H1 (cell line): ENCODE measurements at regions not wholly inside any gene's neighbourhood (a gene's known extent, or its start where the extent isn't known, plus 50 kb on each side); places are given as distances from the start of the nearest gene placed in this dataset.

Experiments used
- CTCF ChIA-PET: fragments of 300-600 bp; sonication (Branson Sonifier 250); formaldehyde crosslinking; loops from one replicate; lab custom pipeline; 2021; ENCODE audit not compliant: partially characterized antibody; lab: Charles Lee
- POLR2A ChIA-PET: fragments of 300-600 bp; sonication (Branson Sonifier 250); formaldehyde crosslinking; loops from one replicate; lab custom pipeline; 2021; ENCODE audit warnings: inconsistent platforms; ENCODE audit not compliant: partially characterized antibody; lab: Charles Lee
- DNase-seq, 2 experiments: peaks; one replicate each; pipeline versions ENCODE4 v3.0.0 to v3.0.0-alpha.2; 2010 to 2022; ENCODE audit warnings: low spot score in 2 of 2, low read depth in 1 of 2, mixed read lengths in 1 of 2
- FAIRE-seq: peaks from 2 replicates; lab custom pipeline; 2011; peaks lifted over from hg19 to GRCh38; lab: Jason Lieb, UNC
- H2AFZ ChIP-seq: 2 replicates; pipeline ENCODE4 v1.8.1; 2012; ENCODE audit warnings: low read length, inconsistent platforms
- H2AK5ac ChIP-seq: 2 replicates; pipeline ENCODE4 v1.6.1; 2013; ENCODE audit warnings: low read depth, low read length
- H2BK120ac ChIP-seq: replicated peaks from 2 replicates; pipeline ENCODE3; 2013; ENCODE audit warnings: low read depth, low read length, inconsistent platforms
- H2BK12ac ChIP-seq: 2 replicates; pipeline ENCODE4 v1.6.1; 2013; ENCODE audit warnings: low read depth, low read length
- H2BK15ac ChIP-seq: 2 replicates; pipeline ENCODE4 v1.6.1; 2013; ENCODE audit warnings: low read length
- H2BK20ac ChIP-seq: 2 replicates; pipeline ENCODE4 v1.6.1; 2013; ENCODE audit warnings: low read length
- H2BK5ac ChIP-seq: 2 replicates; pipeline ENCODE4 v1.6.1; 2013; ENCODE audit warnings: low read depth, low read length
- H3K14ac ChIP-seq: 2 replicates; pipeline ENCODE4 v1.6.1; 2013; ENCODE audit warnings: inconsistent platforms; ENCODE audit not compliant: insufficient read length
- H3K18ac ChIP-seq: 2 replicates; pipeline ENCODE4 v1.6.1; 2013; ENCODE audit warnings: low read length; ENCODE audit errors: extremely low read depth
- H3K23ac ChIP-seq: 2 replicates; pipeline ENCODE4 v1.6.1; 2013; ENCODE audit warnings: inconsistent platforms; ENCODE audit not compliant: insufficient read length
- H3K23me2 ChIP-seq: 2 replicates; pipeline ENCODE4 v1.6.1; 2013; ENCODE audit warnings: low read depth, low read length
- H3K27ac ChIP-seq: 2 replicates; pipeline ENCODE4 v1.6.1; 2011; ENCODE audit warnings: low read depth, low read length, inconsistent platforms
- H3K27me3 ChIP-seq, 4 experiments: replicated peaks in 1 of 4; 1 replicate in 1 of 4; 2 replicates in 3 of 4; pipeline versions ENCODE4 v1.6.1 to v1.8.1; 2011 to 2013; ENCODE audit warnings: low read length in 3 of 4, mild to moderate bottlenecking in 3 of 4, inconsistent platforms in 2 of 4, mixed read lengths in 2 of 4, moderate library complexity in 1 of 4; ENCODE audit not compliant: control insufficient read depth in 3 of 4, insufficient read depth in 3 of 4; ENCODE audit errors: extremely low read depth in 1 of 4
- H3K36me3 ChIP-seq, 4 experiments: 2 replicates each; pipeline versions ENCODE4 v1.6.1 to v1.8.1; 2011 to 2013; ENCODE audit warnings: mild to moderate bottlenecking in 4 of 4, low read length in 3 of 4, moderate library complexity in 2 of 4, control low read depth in 1 of 4, inconsistent platforms in 1 of 4; ENCODE audit not compliant: insufficient read depth in 4 of 4, control insufficient read depth in 2 of 4
- H3K4ac ChIP-seq: replicated peaks from 2 replicates; pipeline ENCODE3; 2013; ENCODE audit warnings: low read length, low read depth, mixed read lengths, inconsistent platforms; ENCODE audit not compliant: insufficient read length
- H3K4me1 ChIP-seq, 4 experiments: replicated peaks in 1 of 4; 1 replicate in 1 of 4; 2 replicates in 3 of 4; pipeline versions ENCODE4 v1.6.1 to v1.8.1; 2011 to 2013; ENCODE audit warnings: low read length in 3 of 4, inconsistent platforms in 2 of 4, mixed read lengths in 1 of 4; ENCODE audit not compliant: insufficient read depth in 4 of 4, control insufficient read depth in 3 of 4
- H3K4me2 ChIP-seq, 2 experiments: 2 replicates each; pipeline versions ENCODE4 v1.6.1 to v1.8.1; 2011 to 2013; ENCODE audit warnings: low read depth in 2 of 2, low read length in 2 of 2, control low read depth in 1 of 2, inconsistent platforms in 1 of 2, mild to moderate bottlenecking in 1 of 2; ENCODE audit not compliant: insufficient read depth in 1 of 2
- H3K4me3 ChIP-seq, 4 experiments: fragments of 200-600, 300-600 bp in 1 of 4; sonication (generic), shearing (Covaris generic), sonication (Bioruptor Twin) in 1 of 4; 2 replicates each; pipeline versions ENCODE4 v1.5.1 to v1.8.1; 2011 to 2016; ENCODE audit warnings: low read length in 4 of 4, low read depth in 3 of 4, control low read depth in 2 of 4, inconsistent platforms in 2 of 4, mild to moderate bottlenecking in 2 of 4, mixed read lengths in 1 of 4, moderate library complexity in 1 of 4; ENCODE audit not compliant: insufficient read depth in 2 of 4; ENCODE audit errors: extremely low read depth in 1 of 4
- H3K56ac ChIP-seq: replicated peaks from 2 replicates; pipeline ENCODE3; 2013; ENCODE audit warnings: low read depth, mild to moderate bottlenecking, mixed read lengths, low read length, inconsistent platforms; ENCODE audit not compliant: insufficient read length
- H3K79me1 ChIP-seq: 2 replicates; pipeline ENCODE4 v1.6.1; 2013; ENCODE audit warnings: low read depth, low read length, control low read depth
- H3K79me2 ChIP-seq, 2 experiments: 2 replicates each; pipeline versions ENCODE4 v1.6.1 to v1.8.1; 2012 to 2013; ENCODE audit warnings: low read length in 2 of 2, mild to moderate bottlenecking in 2 of 2, inconsistent platforms in 1 of 2; ENCODE audit not compliant: insufficient read depth in 2 of 2, control insufficient read depth in 1 of 2
- H3K9ac ChIP-seq, 4 experiments: replicated peaks in 1 of 4; 1 replicate in 1 of 4; 2 replicates in 3 of 4; pipeline versions ENCODE4 v1.6.1 to v1.8.1; 2011 to 2013; ENCODE audit warnings: low read depth in 3 of 4, low read length in 3 of 4, control low read depth in 2 of 4, mild to moderate bottlenecking in 2 of 4, moderate library complexity in 2 of 4, inconsistent platforms in 1 of 4; ENCODE audit errors: extremely low read depth in 1 of 4
- H3K9me3 ChIP-seq, 2 experiments: 2 replicates each; pipeline versions ENCODE4 v1.6.1 to v1.8.1; 2012 to 2013; ENCODE audit warnings: mild to moderate bottlenecking in 2 of 2, moderate library complexity in 2 of 2, control low read depth in 1 of 2, inconsistent platforms in 1 of 2, low read depth in 1 of 2, low read length in 1 of 2, mixed read lengths in 1 of 2; ENCODE audit not compliant: insufficient read depth in 2 of 2
- H4K20me1 ChIP-seq, 2 experiments: replicated peaks in 1 of 2; 2 replicates each; pipeline versions ENCODE3 to v1.8.1; 2011 to 2013; ENCODE audit warnings: inconsistent platforms in 2 of 2, low read length in 2 of 2, mild to moderate bottlenecking in 1 of 2; ENCODE audit not compliant: insufficient read depth in 2 of 2, control insufficient read depth in 1 of 2
- H4K5ac ChIP-seq: 2 replicates; pipeline ENCODE4 v1.6.1; 2013; ENCODE audit warnings: low read length, low read depth, mixed read lengths, inconsistent platforms; ENCODE audit not compliant: insufficient read length
- H4K8ac ChIP-seq: 2 replicates; pipeline ENCODE4 v1.8.0; 2013; ENCODE audit warnings: mild to moderate bottlenecking, moderate library complexity, low read length, inconsistent platforms; ENCODE audit not compliant: insufficient read depth; ENCODE audit errors: extremely low read depth
- H4K91ac ChIP-seq: replicated peaks from 2 replicates; pipeline ENCODE3; 2013; ENCODE audit warnings: low read length, mixed read lengths, inconsistent platforms; ENCODE audit not compliant: insufficient read length
- CBX5 ChIP-seq: fragments of 300-800, 300-1000 bp; sonication (generic); IDR thresholded peaks from 2 replicates; pipeline ENCODE4 v1.7.1; 2016; ENCODE audit warnings: antibody characterized with exemption, low read length, low read depth
- CEBPB ChIP-seq: IDR thresholded peaks from 2 replicates; pipeline ENCODE4 v1.6.1; 2012; ENCODE audit warnings: low read depth, low read length
- CHD1 ChIP-seq: IDR thresholded peaks from 2 replicates; pipeline ENCODE4 v1.6.1; 2012; ENCODE audit warnings: low read depth, low read length, improper control_type of control experiment
- KDM4A ChIP-seq: IDR thresholded peaks from one replicate; pipeline ENCODE4 v1.7.1; 2012; ENCODE audit warnings: low read depth, mild to moderate bottlenecking, moderate library complexity, low read length, inconsistent platforms; ENCODE audit not compliant: severe bottlenecking
- POLR2A ChIP-seq, 2 experiments: IDR thresholded peaks; 1 replicate in 1 of 2; 2 replicates in 1 of 2; pipeline ENCODE4 v1.6.1; 2011; ENCODE audit warnings: low read depth in 2 of 2, low read length in 2 of 2, mild to moderate bottlenecking in 2 of 2; ENCODE audit errors: control extremely low read depth in 1 of 2
- RXRA ChIP-seq: IDR thresholded peaks from 2 replicates; pipeline ENCODE4 v1.6.1; 2011; ENCODE audit warnings: low read depth, mild to moderate bottlenecking, low read length, moderate library complexity; ENCODE audit not compliant: insufficient read depth
- SP4 ChIP-seq: IDR thresholded peaks from 2 replicates; pipeline ENCODE4 v1.6.1; 2012; ENCODE audit warnings: low read length, inconsistent platforms
- WGBS, 2 experiments: shearing (Covaris generic) in 1 of 2; methylation state at CpG; one replicate each; pipeline versions ENCODE4 v1.1.6 to v1.1.7; 2013 to 2015; ENCODE audit warnings: low lambda C conversion rate in 2 of 2, mixed read lengths in 2 of 2, inconsistent platforms in 1 of 2, low coverage in 1 of 2, missing lambda C conversion rate in 1 of 2; ENCODE audit not compliant: insufficient replicate concordance in 2 of 2, insufficient coverage in 1 of 2, insufficient read length in 1 of 2; ENCODE audit errors: extremely low coverage in 1 of 2, missing lambda C conversion rate in 1 of 2; 5-methylcytosine and 5-hydroxymethylcytosine counted together

GRCh38 chr10:130509881-130510689 lies 373.9 kb downstream of the GLRX3 start:
- no peak overlapping the region for H3K27ac ChIP-seq
- no peak overlapping the region for H4K5ac ChIP-seq
- no peak overlapping the region for H3K14ac ChIP-seq
- no peak for DNase-seq
- WGBS, 2 experiments: 88% methylated on average over 21 of the region's 25 CpGs; no CpG with 5 or more reads in 1 of the 2 experiments
- H2AFZ ChIP-seq: no peak overlapping the region
- no peak overlapping the region for H3K56ac ChIP-seq
- no peaks in the 10 kb centered on the region for H3K36me3 ChIP-seq
- H2AK5ac ChIP-seq: no peak overlapping the region
- TF ChIP-seq CEBPB (no peak), CBX5 (no peak), KDM4A (no peak), SP4 (no peak), RXRA (no peak), CHD1 (no peak), POLR2A (IDR thresholded peaks at IDR 0.05; ENCODE audit: control extremely low read depth in 1 of 2, low read depth in 2 of 2, low read length in 2 of 2) (no peak)
- TF ChIP-seq, all 59 proteins: peak for 0
- H3K4me2 ChIP-seq: no peak overlapping the region
- no peaks in the 10 kb centered on the region for H3K4me1 ChIP-seq
- H3K18ac ChIP-seq: no peak overlapping the region
- peaks cover 0 to 1% of the 10 kb centered on the region in 2 experiments for H4K20me1 ChIP-seq
- no peak for FAIRE-seq
- no peaks in the 10 kb centered on the region for H3K23me2 ChIP-seq
- H3K79me2 ChIP-seq: no peaks in the 10 kb centered on the region
- POLR2A ChIA-PET: no interaction called here
- no peak overlapping the region for H3K4me3 ChIP-seq
- no peaks in the 10 kb centered on the region; a peak in 1 of 4 replicates for H3K9me3 ChIP-seq
- H4K8ac ChIP-seq: no peak overlapping the region; the same call in 1 of the 2 replicates
- no peaks in the 10 kb centered on the region for H3K79me1 ChIP-seq
- H4K91ac ChIP-seq: no peak overlapping the region
- no peak overlapping the region for H2BK12ac ChIP-seq
- no peak overlapping the region for H3K23ac ChIP-seq
- H3K9ac ChIP-seq: no peak overlapping the region
- H3K4ac ChIP-seq: no peak overlapping the region
- H2BK120ac ChIP-seq: no peak overlapping the region
- H3K27me3 ChIP-seq: no peaks in the 10 kb centered on the region
- no peak overlapping the region for H2BK5ac ChIP-seq
- no peak overlapping the region for H2BK15ac ChIP-seq
- H2BK20ac ChIP-seq: no peak overlapping the region
- CTCF ChIA-PET: no interaction called here
